CD4-positive, alpha-beta T cell treated with Interleukin-21 for 1 hour (primary cell): ENCODE measurements at regions not wholly inside any gene's neighbourhood (a gene's known extent, or its start where the extent isn't known, plus 50 kb on each side); places are given as distances from the start of the nearest gene placed in this dataset.
"Not testable (repeated sequence)": the region's sequence is repeated elsewhere in the genome, so short reads cannot be mapped to it uniquely, and the experiment has no call there.

ENCODE experiments used
- DNase-seq: peaks from one replicate; pipeline ENCODE4 v3.0.0-alpha.2; 2020

DNA sequence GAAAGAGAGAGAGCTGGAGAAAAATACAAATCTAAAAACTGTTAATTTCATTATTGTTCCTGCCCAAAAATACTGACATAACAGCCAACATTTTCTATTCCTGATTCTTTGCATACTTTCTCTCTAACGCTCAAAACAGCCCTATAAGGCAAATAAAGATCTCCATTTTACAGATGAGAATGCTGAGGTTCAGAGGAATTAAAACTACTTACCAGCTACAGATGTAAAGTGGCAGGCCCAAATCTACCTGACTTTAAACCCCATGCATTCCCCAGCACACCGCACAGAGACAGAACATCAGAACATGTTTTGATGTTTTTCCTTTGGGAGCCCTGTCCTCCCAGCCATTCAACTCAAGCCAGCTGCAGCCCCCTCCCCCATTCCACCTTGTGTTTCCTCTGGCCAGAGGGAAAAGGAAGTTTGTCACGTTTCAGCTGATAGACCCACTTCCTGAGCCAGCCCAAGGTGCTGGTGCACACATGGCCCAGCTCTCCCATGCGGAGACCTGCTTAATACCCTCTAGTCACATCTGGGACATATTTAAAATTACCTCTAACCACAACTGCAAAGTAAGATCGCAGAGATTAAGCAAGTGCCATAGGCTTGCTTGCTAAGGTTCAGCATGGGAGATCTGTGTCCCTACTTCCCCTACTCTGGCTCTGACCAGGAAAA is 133.1 kb upstream of the NFIA start:
- DNase-seq = no peak

GRCh38 chr1:60948486-60948885 is 133.9 kb upstream of the NFIA start:
- DNase-seq = no peak

GRCh38 chr1:60947367-60947766 is 135.0 kb upstream of the NFIA start:
- no peak for DNase-seq

- no peak for DNase-seq
Measured at GRCh38 chr1:60942896-60943638, 139.3 kb upstream of the NFIA start.

- DNase-seq = no peak
Measured at GRCh38 chr1:60942291-60942690, 140.1 kb upstream of the NFIA start.

DNA sequence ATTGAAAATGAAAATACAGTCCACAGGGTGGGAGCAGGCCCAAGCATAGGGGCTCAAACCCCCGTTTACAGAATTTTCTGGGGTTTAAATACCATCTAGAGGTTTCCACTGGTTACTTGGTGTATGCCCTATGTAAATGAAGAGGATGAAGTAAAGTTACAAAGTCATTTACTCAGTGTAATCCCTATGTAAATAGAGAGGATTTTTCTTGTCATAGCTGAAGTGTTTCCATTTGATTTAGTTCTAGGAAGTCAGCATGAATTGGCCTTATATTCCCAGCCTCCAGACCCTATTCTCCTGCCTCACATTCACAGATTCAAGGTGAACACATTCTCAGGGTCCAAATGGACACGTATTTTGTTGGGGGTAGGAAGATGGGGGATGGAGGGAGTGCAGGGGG is 141.7 kb upstream of the NFIA start:
- not testable (repeated sequence) for DNase-seq

DNA sequence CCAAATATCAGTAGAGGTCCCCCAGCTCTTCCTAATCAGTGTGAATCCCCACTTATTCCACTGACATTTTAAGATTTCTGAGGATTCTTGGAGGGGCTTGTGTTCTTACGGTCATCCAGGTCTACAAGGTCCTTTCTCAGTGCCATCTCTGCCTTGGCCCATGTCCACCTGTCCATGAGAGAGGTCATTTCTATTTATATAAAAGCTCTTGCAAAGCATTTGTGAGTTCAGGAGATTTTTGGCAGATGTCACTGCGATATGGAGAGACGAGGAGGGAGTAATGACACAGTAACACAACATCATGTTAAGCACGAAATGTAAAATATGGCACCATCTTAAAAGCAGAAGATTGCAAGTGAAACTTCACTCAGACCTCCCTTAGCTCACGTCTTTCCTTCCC is 144.6 kb upstream of the NFIA start:
- DNase-seq = no peak

DNA sequence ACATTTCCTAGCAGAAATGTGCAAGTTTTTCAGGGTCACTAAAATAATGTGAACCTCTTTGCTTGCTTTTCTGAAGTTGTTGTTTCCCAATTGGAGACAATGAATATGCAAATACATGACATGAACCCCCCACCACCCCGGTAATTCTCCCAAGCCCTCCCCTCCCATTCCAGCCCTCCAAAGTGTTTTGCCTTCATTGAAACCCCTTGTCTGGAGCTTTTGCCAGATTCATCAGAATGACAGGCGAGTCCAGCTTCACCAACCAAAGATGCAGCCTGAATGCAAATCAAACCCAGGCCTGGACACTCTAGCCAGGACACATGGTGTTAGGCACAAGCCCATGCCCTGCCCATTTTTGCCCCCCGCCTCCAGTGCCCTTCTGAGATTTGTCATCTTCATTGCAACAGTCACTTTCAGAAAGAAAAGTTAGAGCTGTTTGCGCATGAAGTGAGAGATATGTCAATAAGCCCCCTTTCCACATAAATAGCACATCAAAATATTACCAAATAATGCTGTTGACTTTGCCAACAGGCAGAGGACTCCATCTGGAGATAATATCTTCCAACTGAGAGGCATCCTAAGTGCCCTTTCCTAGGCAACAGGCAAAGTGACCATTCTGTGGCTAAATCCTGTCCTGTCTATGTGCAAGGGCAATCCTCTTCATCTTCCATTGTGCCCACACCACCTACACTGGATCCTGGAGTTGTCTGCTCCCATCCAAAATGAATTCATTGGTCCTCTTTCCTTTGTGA is 145.6 kb upstream of the NFIA start:
- DNase-seq = no peak

DNA sequence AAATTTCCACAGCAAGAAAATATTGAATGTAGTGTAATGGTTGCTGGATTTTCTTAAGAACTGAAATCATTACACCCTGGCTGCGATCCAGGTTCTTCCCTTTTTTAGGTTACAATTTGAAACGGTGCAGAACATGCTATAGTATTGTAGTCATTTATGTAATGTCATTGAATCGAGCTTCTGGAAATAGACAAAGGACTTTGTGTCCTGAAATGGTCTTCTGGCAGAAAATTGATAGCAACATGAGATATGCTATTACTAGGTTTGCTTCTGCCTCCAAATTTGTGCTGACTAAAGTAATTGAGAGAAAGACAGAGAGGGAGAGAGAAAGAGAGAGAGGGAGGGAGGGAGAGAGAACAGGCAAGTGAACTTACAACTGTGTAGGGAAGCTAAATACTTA is 146.2 kb upstream of the NFIA start:
- DNase-seq = no peak

- no peak for DNase-seq
Measured at GRCh38 chr1:60935599-60936110, 146.7 kb upstream of the NFIA start.

DNA sequence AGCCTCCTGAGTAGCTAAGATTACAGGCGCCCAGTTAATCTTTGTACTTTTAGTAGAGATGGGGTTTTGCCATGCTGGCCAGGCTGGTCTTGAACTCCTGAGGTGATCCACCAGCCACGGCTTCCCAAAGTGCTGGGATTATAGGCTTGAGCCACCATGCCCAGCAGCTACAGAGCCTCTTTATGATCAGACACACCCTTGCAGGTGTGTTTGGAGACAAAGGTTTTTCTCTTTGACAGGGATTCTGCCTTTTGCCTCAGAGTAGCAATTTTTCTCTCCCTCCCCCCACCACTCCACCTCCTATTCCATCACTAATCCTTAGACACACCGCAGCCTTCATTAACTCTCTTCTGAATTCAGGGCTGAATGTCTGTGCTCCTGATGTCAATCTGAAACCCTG is 152.2 kb upstream of the NFIA start:
- no peak for DNase-seq

DNA sequence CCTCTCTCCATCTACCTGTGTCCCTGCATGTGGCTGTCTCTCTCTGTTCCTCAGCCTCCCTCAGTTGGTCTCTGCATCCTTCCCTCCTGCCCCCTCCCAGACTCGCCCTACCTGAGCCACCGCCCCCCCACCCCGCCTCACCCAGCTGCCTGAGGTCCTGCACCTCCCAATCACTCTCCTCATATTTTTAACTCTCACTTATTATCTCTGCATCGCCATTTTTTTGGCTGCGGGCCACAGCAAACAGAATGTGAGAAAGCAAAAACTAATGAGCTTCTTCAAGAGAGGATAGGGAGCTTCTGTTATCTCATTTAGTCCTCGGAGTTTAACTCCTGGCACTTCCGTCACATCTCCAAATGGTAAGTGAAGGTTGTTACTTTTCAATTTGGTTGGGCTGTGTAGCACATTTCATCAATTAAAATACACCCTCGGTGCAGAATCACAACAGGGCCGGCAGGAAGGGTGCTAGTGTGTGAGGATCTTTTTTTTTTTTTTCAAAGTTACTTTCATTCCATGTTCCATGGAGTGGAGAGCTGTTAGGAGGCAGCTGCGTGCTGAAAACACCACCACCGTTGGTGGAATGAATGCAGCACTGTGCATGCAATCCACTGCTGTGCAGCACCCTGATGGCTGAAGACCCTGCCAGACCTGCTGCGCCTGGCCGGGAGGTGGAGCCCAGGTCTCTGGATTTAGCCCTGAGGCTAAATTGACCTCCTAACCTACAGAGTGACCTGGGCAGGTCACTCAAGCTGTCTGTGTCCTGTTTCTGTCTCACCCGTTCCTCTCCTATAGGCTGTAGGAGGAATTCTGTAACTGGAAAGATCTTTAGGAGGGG is 157.2 kb upstream of the NFIA start:
- no peak for DNase-seq

DNA sequence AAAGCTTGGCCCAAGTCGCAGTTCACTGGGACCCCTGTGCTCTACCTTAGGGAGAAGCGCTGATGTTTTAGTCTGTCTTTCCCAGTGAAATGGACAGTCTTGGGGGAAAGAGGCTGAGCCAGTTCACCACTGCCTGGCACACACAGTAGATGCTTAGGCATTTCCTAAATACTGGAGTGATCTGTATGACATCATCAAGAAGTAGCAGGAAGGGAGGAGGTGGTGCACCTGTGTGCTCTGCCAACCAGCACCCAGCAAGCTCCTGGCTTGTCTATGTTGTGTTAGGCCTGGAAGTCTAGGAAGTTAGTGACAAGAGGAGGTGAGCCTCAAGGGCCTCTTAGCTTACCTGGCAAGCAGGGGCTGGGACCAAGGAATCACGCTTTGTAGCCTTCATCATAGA is 158.2 kb upstream of the NFIA start:
- DNase-seq = no peak

DNA sequence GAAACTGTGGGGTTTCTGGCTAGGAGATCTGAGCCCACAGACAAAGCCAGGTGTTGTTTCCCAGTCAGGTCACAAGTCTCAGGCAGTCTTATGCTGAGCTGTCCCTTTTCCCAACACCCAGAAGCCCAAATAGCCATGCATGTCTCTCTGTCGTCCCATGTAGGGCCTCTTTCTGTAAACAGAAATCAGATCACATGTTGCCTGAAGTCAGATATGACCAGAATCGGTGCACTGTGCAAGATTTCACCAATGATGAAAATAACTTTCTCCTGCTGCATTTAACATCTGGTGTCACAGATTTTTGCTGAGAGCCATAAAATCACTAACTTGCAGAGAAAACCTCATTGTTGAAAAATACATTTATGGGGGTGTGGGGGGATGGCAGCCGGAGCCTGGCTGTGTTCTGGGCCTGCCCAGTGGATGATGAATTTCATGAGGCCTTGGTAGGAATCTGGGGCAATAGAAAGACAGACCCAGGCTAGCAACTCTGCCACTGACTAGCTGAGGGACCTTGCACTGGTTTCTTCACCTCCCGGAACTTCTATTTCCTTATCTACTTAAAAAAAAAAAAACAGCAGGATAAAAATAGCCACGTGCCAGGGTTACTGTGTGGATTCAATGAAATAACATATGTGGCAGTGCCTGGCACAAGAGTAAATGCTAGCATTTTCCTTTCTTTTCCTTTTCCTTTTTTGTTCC is 158.8 kb upstream of the NFIA start:
- DNase-seq = no peak

GRCh38 chr1:60922304-60922703 is 160.1 kb upstream of the NFIA start:
- DNase-seq = no peak

DNA sequence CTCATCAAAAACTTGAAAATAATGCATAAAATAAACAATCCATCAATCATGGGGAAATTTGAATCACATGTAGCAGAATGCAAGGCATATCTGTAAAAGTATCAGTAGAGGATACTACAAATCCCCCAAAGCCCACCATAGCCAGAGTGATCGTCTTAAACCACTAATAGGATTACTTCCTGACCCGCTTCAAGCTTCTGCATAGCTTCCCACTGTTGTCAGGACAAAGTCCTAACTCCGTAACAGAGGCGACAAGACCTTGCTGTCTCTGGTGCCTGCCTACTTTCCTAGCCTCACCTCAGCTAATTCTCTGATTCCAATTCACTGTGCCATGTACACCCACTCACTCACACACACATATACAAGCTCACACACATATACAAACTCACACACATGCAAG is 161.2 kb upstream of the NFIA start:
- DNase-seq = no peak

- DNase-seq = no peak
Measured at GRCh38 chr1:60920561-60920960, 161.8 kb upstream of the NFIA start.

DNA sequence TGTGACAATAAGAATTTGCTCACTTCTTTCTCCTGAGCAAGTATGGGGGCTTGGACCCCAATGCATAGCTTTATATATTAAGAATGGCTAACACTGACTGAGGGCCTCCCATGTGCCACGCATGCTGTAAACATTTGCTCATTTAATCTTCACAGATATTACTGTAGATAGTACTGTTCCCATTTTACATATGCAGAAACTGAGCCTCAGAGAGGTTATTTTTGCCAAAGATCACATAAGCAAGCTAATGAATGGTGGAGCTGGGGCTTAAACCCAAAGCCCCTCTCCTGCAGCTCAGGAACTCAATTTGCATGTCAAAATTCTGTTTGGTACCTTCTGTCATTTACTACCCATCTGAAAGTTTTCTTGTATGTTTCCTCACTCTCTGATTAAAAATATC is 163.5 kb upstream of the NFIA start:
- DNase-seq = no peak

DNA sequence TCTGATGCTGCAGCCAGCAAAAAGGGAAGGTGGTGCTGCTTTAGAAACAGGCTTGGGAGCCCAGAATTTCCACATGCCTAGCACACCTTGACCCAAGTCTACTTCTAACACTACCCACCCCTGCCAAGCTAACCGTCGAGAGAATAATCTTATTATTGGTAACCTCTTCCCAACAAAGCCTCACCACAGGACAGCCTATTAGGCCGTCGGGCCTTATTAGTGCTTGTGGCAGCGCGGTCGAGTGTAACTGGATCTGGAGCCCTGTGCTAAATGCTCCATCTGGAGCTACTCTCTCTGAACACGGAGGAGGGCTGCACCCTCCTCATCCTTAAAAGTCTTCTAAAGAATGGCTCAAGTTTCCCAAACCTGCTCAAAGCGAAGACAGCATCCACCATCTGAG is 165.5 kb upstream of the NFIA start:
- no peak for DNase-seq

DNA sequence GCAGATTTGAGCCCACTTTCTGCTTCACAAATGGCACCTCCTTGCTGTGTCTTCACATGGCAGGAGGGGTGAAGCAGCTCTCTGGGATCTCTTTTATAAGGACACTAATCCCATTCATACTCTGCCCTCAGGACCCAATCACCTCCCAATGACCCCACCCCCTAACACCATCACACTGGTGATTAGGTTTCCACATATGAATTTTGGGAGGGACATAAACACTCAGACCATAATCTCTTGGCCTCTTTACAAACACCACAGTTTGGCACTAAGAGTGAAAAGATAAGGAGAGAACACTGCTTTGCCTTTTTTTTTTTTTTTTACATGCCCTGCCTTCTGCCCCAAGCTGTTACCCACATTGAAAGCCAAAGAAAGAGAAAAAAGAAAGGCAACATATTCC is 166.2 kb upstream of the NFIA start:
- DNase-seq = no peak

- DNase-seq = no peak
Measured at GRCh38 chr1:60915441-60915840, 166.9 kb upstream of the NFIA start.

- no peak for DNase-seq
Measured at GRCh38 chr1:60914982-60915381, 167.4 kb upstream of the NFIA start.
